ENCODE measurements at regions not wholly inside any gene's neighbourhood (a gene's known extent, or its start where the extent isn't known, plus 50 kb on each side); places are given as distances from the start of the nearest gene placed in this dataset.
"Not testable (repeated sequence)": the region's sequence is repeated elsewhere in the genome, so short reads cannot be mapped to it uniquely, and the experiment has no call there.

GRCh38 chr1:192461684-192462083 lies 113.9 kb upstream of the RGS1 start:
- no peak overlapping the region for H3K27ac ChIP-seq
- H3K36me3 ChIP-seq (ENCODE audit: low read depth, missing control alignments): no peaks in the 10 kb centered on the region
- H3K4me3 ChIP-seq: no peak overlapping the region
- no peaks in the 10 kb centered on the region for H3K4me1 ChIP-seq
- TF ChIP-seq POLR2A (IDR thresholded peaks at IDR 0.05) (no peak), CTCF (IDR thresholded peaks at IDR 0.05) (no peak)
- WGBS, 2 donors: 77 to 83% methylated on average over 4 of the region's 4 CpGs
- H3K9me3 ChIP-seq: no peaks in the 10 kb centered on the region
- no peaks in the 10 kb centered on the region for H3K27me3 ChIP-seq
- intact Hi-C loops (cut with DNase I; ENCODE audit: low total_unique reads): no loop called here
- DNase-seq: no peak

- no peak overlapping the region for H3K4me3 ChIP-seq
- intact Hi-C loops (cut with DNase I; ENCODE audit: low total_unique reads): no loop called here
- WGBS, 2 donors: 84 to 86% methylated on average over 3 of the region's 3 CpGs
- no peaks in the 10 kb centered on the region for H3K27me3 ChIP-seq
- H3K4me1 ChIP-seq: no peaks in the 10 kb centered on the region
- H3K27ac ChIP-seq: no peak overlapping the region
- no peaks in the 10 kb centered on the region for H3K9me3 ChIP-seq
- DNase-seq: no peak
- TF ChIP-seq POLR2A (IDR thresholded peaks at IDR 0.05) (no peak), CTCF (IDR thresholded peaks at IDR 0.05) (no peak)
- no peaks in the 10 kb centered on the region for H3K36me3 ChIP-seq (ENCODE audit: low read depth, missing control alignments)
Measured at GRCh38 chr1:192462616-192463015, 113.0 kb upstream of the RGS1 start.

GRCh38 chr1:192463661-192464060 lies 111.9 kb upstream of the RGS1 start:
- intact Hi-C loops (cut with DNase I; ENCODE audit: low total_unique reads): no loop called here
- TF ChIP-seq CTCF (IDR thresholded peaks at IDR 0.05) (no peak), POLR2A (IDR thresholded peaks at IDR 0.05) (no peak)
- H3K27ac ChIP-seq: no peak overlapping the region
- no peaks in the 10 kb centered on the region for H3K4me1 ChIP-seq
- H3K27me3 ChIP-seq: no peaks in the 10 kb centered on the region
- H3K9me3 ChIP-seq: no peaks in the 10 kb centered on the region
- no peaks in the 10 kb centered on the region for H3K36me3 ChIP-seq (ENCODE audit: low read depth, missing control alignments)
- 53 to 71% methylated on average over 3 of the region's 3 CpGs for WGBS, 2 donors
- H3K4me3 ChIP-seq: no peak overlapping the region
- DNase-seq: no peak

- H3K9me3 ChIP-seq; H3K27me3 ChIP-seq; H3K4me3 ChIP-seq; H3K36me3 ChIP-seq (ENCODE audit: low read depth, missing control alignments); H3K4me1 ChIP-seq; intact Hi-C loops (cut with DNase I; ENCODE audit: low total_unique reads); DNase-seq; H3K27ac ChIP-seq: not testable (repeated sequence)
- 97 to 99% methylated on average over 4 of the region's 4 CpGs for WGBS, 2 donors
Measured at GRCh38 chr1:192465221-192465620, 110.4 kb upstream of the RGS1 start.

- DNase-seq: no peak
- H3K36me3 ChIP-seq (ENCODE audit: low read depth, missing control alignments): no peaks in the 10 kb centered on the region
- no peaks in the 10 kb centered on the region for H3K27me3 ChIP-seq
- no peaks in the 10 kb centered on the region for H3K4me1 ChIP-seq
- no peak overlapping the region for H3K27ac ChIP-seq
- TF ChIP-seq CTCF (IDR thresholded peaks at IDR 0.05) (peak; percentile 55 to 72 (median 62)), POLR2A (IDR thresholded peaks at IDR 0.05) (no peak)
- 21 to 26% methylated on average over 5 of the region's 5 CpGs for WGBS, 2 donors
- no peaks in the 10 kb centered on the region for H3K9me3 ChIP-seq
- no peak overlapping the region for H3K4me3 ChIP-seq
- intact Hi-C loops (cut with DNase I; ENCODE audit: low total_unique reads): loop anchor here (10.0 kb wide), 1 partner anchor 131 kb away; no protein-coding TSS in a partner anchor
Measured at GRCh38 chr1:192474080-192474683, 101.4 kb upstream of the RGS1 start.
